DOHH2 (cell line): ENCODE measurements at regions not wholly inside any gene's neighbourhood (a gene's known extent, or its start where the extent isn't known, plus 50 kb on each side); places are given as distances from the start of the nearest gene placed in this dataset.

Source experiments
- H3F3A ChIP-seq: fragments of 200-600 bp; sonication (generic), shearing (Covaris generic); 2 replicates; pipeline ENCODE4 v1.6.0; 2016; ENCODE audit warnings: antibody characterized with exemption, mild to moderate bottlenecking; ENCODE audit not compliant: control insufficient read depth, insufficient read depth
- H3K27ac ChIP-seq: fragments of 200-600 bp; sonication (generic); 2 replicates; pipeline ENCODE4 v1.5.1; 2014; ENCODE audit warnings: low read depth, mild to moderate bottlenecking, low read length, moderate library complexity
- H3K27me3 ChIP-seq: fragments of 200-600 bp; sonication (generic); 2 replicates; pipeline ENCODE4 v1.6.1; 2014; ENCODE audit warnings: mild to moderate bottlenecking, low read length, mixed read lengths; ENCODE audit not compliant: control insufficient read depth
- H3K36me3 ChIP-seq: fragments of 200-600 bp; sonication (generic); 2 replicates; pipeline ENCODE4 v1.6.1; 2014; ENCODE audit warnings: mild to moderate bottlenecking, low read length, moderate library complexity, mixed read lengths; ENCODE audit not compliant: control insufficient read depth
- H3K4me1 ChIP-seq: fragments of 200-600 bp; sonication (generic); 2 replicates; pipeline ENCODE4 v1.6.1; 2014; ENCODE audit warnings: mild to moderate bottlenecking, low read length, mixed read lengths; ENCODE audit not compliant: control insufficient read depth
- H3K4me2 ChIP-seq: fragments of 200-600 bp; sonication (generic); 2 replicates; pipeline ENCODE4 v1.6.0; 2014; ENCODE audit warnings: mild to moderate bottlenecking, low read length, moderate library complexity
- H3K4me3 ChIP-seq: fragments of 200-600 bp; sonication (generic); 2 replicates; pipeline ENCODE4 v1.5.1; 2014; ENCODE audit warnings: mild to moderate bottlenecking, low read length, mixed read lengths
- H3K79me2 ChIP-seq: fragments of 200-600 bp; sonication (generic); 2 replicates; pipeline ENCODE4 v1.6.1; 2014; ENCODE audit warnings: mild to moderate bottlenecking, low read length, mixed read lengths; ENCODE audit not compliant: control insufficient read depth
- H3K9me2 ChIP-seq: fragments of 200-600 bp; sonication (generic); replicated peaks from 2 replicates; pipeline ENCODE4 v1.6.1; 2014; ENCODE audit warnings: mild to moderate bottlenecking, low read length, mixed read lengths; ENCODE audit not compliant: control insufficient read depth
- H3K9me3 ChIP-seq: fragments of 200-600 bp; sonication (generic); 2 replicates; pipeline ENCODE4 v1.6.1; 2014; ENCODE audit warnings: antibody characterized with exemption, low read length, mixed read lengths; ENCODE audit not compliant: control insufficient read depth, insufficient read depth
- H4K20me1 ChIP-seq: fragments of 200-600 bp; sonication (generic); 2 replicates; pipeline ENCODE4 v1.6.0; 2014; ENCODE audit warnings: low read depth, mild to moderate bottlenecking, antibody characterized with exemption, low read length, moderate library complexity; ENCODE audit not compliant: control insufficient read depth, insufficient read depth
- CTCF ChIP-seq: fragments of 200-600 bp; sonication (generic); IDR thresholded peaks from one replicate; pipeline ENCODE4 v1.5.1; 2014; ENCODE audit warnings: antibody characterized with exemption, mild to moderate bottlenecking, low read depth, low read length; ENCODE audit not compliant: poor library complexity, severe bottlenecking
- EZH2phosphoT487 ChIP-seq: fragments of 200-600 bp; sonication (generic); IDR thresholded peaks from 2 replicates; pipeline ENCODE4 v1.6.1; 2017; ENCODE audit warnings: borderline replicate concordance, mild to moderate bottlenecking, antibody characterized with exemption, low read length, moderate library complexity, mixed read lengths

GRCh38 chr5:1660511-1660910, 136.8 kb upstream of the LPCAT1 start:
- Histone ChIP-seq H3K27me3 (peaks cover 11% of the 10 kb centered on the region; the same call in 1 of the 2 replicates), H3K4me3 (no peak overlapping the region), H3F3A (peaks cover 8% of the 10 kb centered on the region), H3K4me1 (peaks cover 4% of the 10 kb centered on the region), H3K36me3 (no peaks in the 10 kb centered on the region), H4K20me1 (no peaks in the 10 kb centered on the region), H3K9me3 (no peaks in the 10 kb centered on the region), H3K4me2 (no peak overlapping the region), H3K9me2 (no peaks in the 10 kb centered on the region), H3K79me2 (no peaks in the 10 kb centered on the region), H3K27ac (no peak overlapping the region)
- no peak for TF ChIP-seq CTCF
- TF ChIP-seq EZH2phosphoT487, result no peak

GRCh38 chr5:1660001-1660400, 136.2 kb upstream of the LPCAT1 start:
- Histone ChIP-seq H3K4me1 (peaks cover 9% of the 10 kb centered on the region), H3F3A (peaks cover 8% of the 10 kb centered on the region), H3K4me3 (no peak overlapping the region), H4K20me1 (no peaks in the 10 kb centered on the region), H3K27ac (no peak overlapping the region), H3K79me2 (no peaks in the 10 kb centered on the region), H3K27me3 (peaks cover 6% of the 10 kb centered on the region; the same call in 1 of the 2 replicates), H3K4me2 (no peak overlapping the region), H3K9me2 (no peaks in the 10 kb centered on the region), H3K36me3 (no peaks in the 10 kb centered on the region), H3K9me3 (no peaks in the 10 kb centered on the region)
- no peak for TF ChIP-seq CTCF
- no peak for TF ChIP-seq EZH2phosphoT487

GRCh38 chr5:1659100-1659981, 135.6 kb upstream of the LPCAT1 start:
- no peaks in the 10 kb centered on the region for H4K20me1 ChIP-seq
- no peaks in the 10 kb centered on the region for H3K36me3 ChIP-seq
- no peaks in the 10 kb centered on the region for H3K79me2 ChIP-seq
- no peaks in the 10 kb centered on the region for H3K9me3 ChIP-seq
- 0 out of 2 replicates have a peak, but pooled peaks cover 3% of the 10 kb centered on the region for H3K27me3 ChIP-seq
- TF ChIP-seq CTCF, result no peak
- TF ChIP-seq EZH2phosphoT487, result no peak
- H3K4me2 ChIP-seq, result no peak overlapping the region
- no peaks in the 10 kb centered on the region for H3K9me2 ChIP-seq
- H3K4me1 ChIP-seq, result peaks cover 15% of the 10 kb centered on the region
- no peak overlapping the region for H3K4me3 ChIP-seq
- peaks cover 6% of the 10 kb centered on the region for H3F3A ChIP-seq
- no peak overlapping the region for H3K27ac ChIP-seq
